ENCODE measurements at regions not wholly inside any gene's neighbourhood (a gene's known extent, or its start where the extent isn't known, plus 50 kb on each side); places are given as distances from the start of the nearest gene placed in this dataset.

DNA sequence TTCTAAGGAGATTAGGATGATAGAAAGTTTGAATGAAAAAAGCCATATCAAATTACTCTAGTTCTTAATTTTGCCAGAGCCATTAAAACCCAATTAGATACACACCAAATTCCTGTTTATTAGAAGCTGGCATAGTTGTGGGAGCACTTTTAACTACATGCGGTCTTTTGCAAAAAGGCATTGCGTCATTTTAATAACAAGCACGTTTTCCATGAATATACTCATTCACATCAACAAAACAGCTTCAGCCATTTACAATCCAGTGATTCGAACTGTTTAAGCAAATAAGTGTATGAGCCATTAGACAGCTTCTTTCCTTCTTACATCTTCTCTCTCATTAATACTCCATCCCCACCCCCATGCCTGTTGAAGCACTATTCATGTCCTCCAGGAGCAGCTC, 109.5 kb upstream of the EOLA2 start:
- TF ChIP-seq, protein P1, sequence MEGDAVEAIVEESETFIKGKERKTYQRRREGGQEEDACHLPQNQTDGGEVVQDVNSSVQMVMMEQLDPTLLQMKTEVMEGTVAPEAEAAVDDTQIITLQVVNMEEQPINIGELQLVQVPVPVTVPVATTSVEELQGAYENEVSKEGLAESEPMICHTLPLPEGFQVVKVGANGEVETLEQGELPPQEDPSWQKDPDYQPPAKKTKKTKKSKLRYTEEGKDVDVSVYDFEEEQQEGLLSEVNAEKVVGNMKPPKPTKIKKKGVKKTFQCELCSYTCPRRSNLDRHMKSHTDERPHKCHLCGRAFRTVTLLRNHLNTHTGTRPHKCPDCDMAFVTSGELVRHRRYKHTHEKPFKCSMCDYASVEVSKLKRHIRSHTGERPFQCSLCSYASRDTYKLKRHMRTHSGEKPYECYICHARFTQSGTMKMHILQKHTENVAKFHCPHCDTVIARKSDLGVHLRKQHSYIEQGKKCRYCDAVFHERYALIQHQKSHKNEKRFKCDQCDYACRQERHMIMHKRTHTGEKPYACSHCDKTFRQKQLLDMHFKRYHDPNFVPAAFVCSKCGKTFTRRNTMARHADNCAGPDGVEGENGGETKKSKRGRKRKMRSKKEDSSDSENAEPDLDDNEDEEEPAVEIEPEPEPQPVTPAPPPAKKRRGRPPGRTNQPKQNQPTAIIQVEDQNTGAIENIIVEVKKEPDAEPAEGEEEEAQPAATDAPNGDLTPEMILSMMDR (conservative IDR thresholded peaks at IDR 0.05 in 1 of 2, IDR thresholded peaks at IDR 0.05 in 1 of 2; ENCODE audit: extremely low read depth in 1 of 2, insufficient read depth in 1 of 2, low read depth in 1 of 2, low read length in 2 of 2): no peak
- TF ChIP-seq EZH2 (IDR thresholded peaks at IDR 0.05; ENCODE audit: borderline replicate concordance, low read length): no peak
